WTC11 (cell line): ENCODE measurements at regions not wholly inside any gene's neighbourhood (a gene's known extent, or its start where the extent isn't known, plus 50 kb on each side); places are given as distances from the start of the nearest gene placed in this dataset.
A peak's percentile ranks its signal among the peaks of the same experiment; 100 is the strongest.

ENCODE experiments used
- ATAC-seq: fragments of 200-7000 bp; cut with Tn5 transposase; 2 replicates; pipeline ENCODE4 v1.10.0; 2021; ENCODE audit warnings: mild to moderate bottlenecking, moderate library complexity
- CTCF ChIA-PET: fragments of 300-600 bp; sonication (Branson Sonifier 250); formaldehyde crosslinking; loops from one replicate; lab custom pipeline; 2021; ENCODE audit warnings: antibody characterized with exemption; lab: Charles Lee
- POLR2A ChIA-PET: fragments of 350-600 bp; sonication (Branson Sonifier 250); formaldehyde crosslinking; loops from one replicate; lab custom pipeline; 2021; ENCODE audit warnings: antibody characterized with exemption; lab: Charles Lee
- DNase-seq: peaks from one replicate; pipeline ENCODE4 v3.0.0; 2021; ENCODE audit warnings: low spot score
- H3K27ac Mint-ChIP-seq: 2 replicates; pipeline ENCODE4 v1.8.0; 2021; ENCODE audit warnings: mixed read lengths
- H3K27me3 Mint-ChIP-seq: 2 replicates; pipeline ENCODE4 v1.8.0; 2021; ENCODE audit warnings: low read depth, mild to moderate bottlenecking, moderate library complexity, mixed read lengths
- H3K36me3 Mint-ChIP-seq: 2 replicates; pipeline ENCODE4 v1.8.0; 2021; ENCODE audit warnings: mixed read lengths
- H3K4me1 Mint-ChIP-seq: 2 replicates; pipeline ENCODE4 v1.8.0; 2022; ENCODE audit warnings: mixed read lengths
- H3K4me3 Mint-ChIP-seq: 2 replicates; pipeline ENCODE4 v1.8.0; 2021; ENCODE audit warnings: mild to moderate bottlenecking, moderate library complexity, mixed read lengths
- H3K9me3 Mint-ChIP-seq: 2 replicates; pipeline ENCODE4 v1.8.0; 2021; ENCODE audit warnings: mixed read lengths
- ARID4B ChIP-seq: sonication (generic); formaldehyde crosslinking; IDR thresholded peaks from 2 replicates; pipeline ENCODE4 v1.8.0; 2023; ENCODE audit warnings: missing genetic modification reagents, mild to moderate bottlenecking, borderline replicate concordance
- ATF1 ChIP-seq: sonication (generic); formaldehyde crosslinking; IDR thresholded peaks from 2 replicates; pipeline ENCODE4 v1.8.1; 2023; ENCODE audit warnings: mild to moderate bottlenecking, moderate library complexity, missing genetic modification reagents
- CREB1 ChIP-seq: sonication (generic); formaldehyde crosslinking; IDR thresholded peaks from 2 replicates; pipeline ENCODE4 v1.8.0; 2023; ENCODE audit warnings: mild to moderate bottlenecking, missing genetic modification reagents
- ELF4 ChIP-seq: sonication (generic); formaldehyde crosslinking; IDR thresholded peaks from 2 replicates; pipeline ENCODE4 v1.8.1; 2022; ENCODE audit warnings: low read depth, mild to moderate bottlenecking, moderate library complexity, missing genetic modification reagents
- ETV6 ChIP-seq: sonication (generic); formaldehyde crosslinking; IDR thresholded peaks from 2 replicates; pipeline ENCODE4 v1.8.1; 2022; ENCODE audit warnings: mild to moderate bottlenecking, missing genetic modification reagents
- FOXJ3 ChIP-seq: sonication (generic); formaldehyde crosslinking; IDR thresholded peaks from 2 replicates; pipeline ENCODE4 v1.9.0; 2021; ENCODE audit warnings: missing genetic modification reagents, mild to moderate bottlenecking, borderline replicate concordance
- GABPB1 ChIP-seq: sonication (generic); formaldehyde crosslinking; IDR thresholded peaks from 2 replicates; pipeline ENCODE4 v1.8.1; 2023; ENCODE audit warnings: mild to moderate bottlenecking, missing genetic modification reagents
- GRHL2 ChIP-seq: fragments of 250-450 bp; sonication (Bioruptor Pico); IDR thresholded peaks from 2 replicates; pipeline ENCODE4 v1.8.0; 2022; ENCODE audit warnings: mild to moderate bottlenecking, moderate library complexity; ENCODE audit not compliant: insufficient replicate concordance, severe bottlenecking
- GTF2I ChIP-seq: fragments of 250-450 bp; sonication (Bioruptor Pico); conservative IDR thresholded peaks from 2 replicates; pipeline ENCODE4 v1.4.0; 2021; ENCODE audit warnings: mild to moderate bottlenecking
- HMGXB4 ChIP-seq: sonication (generic); formaldehyde crosslinking; IDR thresholded peaks from 2 replicates; pipeline ENCODE4 v1.8.1; 2023; ENCODE audit warnings: mild to moderate bottlenecking, moderate library complexity, missing genetic modification reagents
- IRF2 ChIP-seq: sonication (generic); formaldehyde crosslinking; IDR thresholded peaks from 2 replicates; pipeline ENCODE4 v1.8.0; 2022; ENCODE audit warnings: low read depth, missing genetic modification reagents, borderline replicate concordance
- JAZF1 ChIP-seq: fragments of 250-450 bp; sonication (Bioruptor Pico); IDR thresholded peaks from 2 replicates; pipeline ENCODE4 v1.9.0; 2021; ENCODE audit warnings: moderate library complexity, mild to moderate bottlenecking, inconsistent platforms
- MLX ChIP-seq: sonication (generic); formaldehyde crosslinking; IDR thresholded peaks from 2 replicates; pipeline ENCODE4 v1.8.1; 2023; ENCODE audit warnings: mild to moderate bottlenecking, missing genetic modification reagents, moderate library complexity
- MYBL2 ChIP-seq: sonication (generic); formaldehyde crosslinking; IDR thresholded peaks from 2 replicates; pipeline ENCODE4 v1.8.1; 2023; ENCODE audit warnings: mild to moderate bottlenecking, moderate library complexity, missing genetic modification reagents
- PRDM15 ChIP-seq: sonication (generic); formaldehyde crosslinking; IDR thresholded peaks from 2 replicates; pipeline ENCODE4 v1.8.0; 2022; ENCODE audit warnings: missing genetic modification reagents
- STAT6 ChIP-seq: sonication (generic); formaldehyde crosslinking; conservative IDR thresholded peaks from 2 replicates; pipeline ENCODE4 v1.8.1; 2023; ENCODE audit warnings: mild to moderate bottlenecking, low read depth, missing genetic modification reagents, moderate library complexity
- TCF7 ChIP-seq: sonication (generic); formaldehyde crosslinking; IDR thresholded peaks from 2 replicates; pipeline ENCODE4 v1.8.0; 2022; ENCODE audit warnings: mild to moderate bottlenecking, low read depth, missing genetic modification reagents, moderate library complexity
- TEAD4 ChIP-seq: sonication (generic); formaldehyde crosslinking; IDR thresholded peaks from 2 replicates; pipeline ENCODE4 v1.8.0; 2022; ENCODE audit warnings: mild to moderate bottlenecking, missing genetic modification reagents
- ZMAT4 ChIP-seq: fragments of 250-450 bp; sonication (Bioruptor Pico); IDR thresholded peaks from 2 replicates; pipeline ENCODE4 v1.9.0; 2021; ENCODE audit warnings: mild to moderate bottlenecking
- ZNF121 ChIP-seq: sonication (generic); formaldehyde crosslinking; IDR thresholded peaks from 2 replicates; pipeline ENCODE4 v1.8.0; 2023; ENCODE audit warnings: missing genetic modification reagents
- ZNF219 ChIP-seq: sonication (generic); formaldehyde crosslinking; IDR thresholded peaks from 2 replicates; pipeline ENCODE4 v1.8.0; 2023; ENCODE audit warnings: missing genetic modification reagents, mild to moderate bottlenecking, borderline replicate concordance
- ZNF396 ChIP-seq: fragments of 250-450 bp; sonication (Bioruptor Pico); IDR thresholded peaks from 2 replicates; pipeline ENCODE4 v1.8.0; 2021; ENCODE audit warnings: mild to moderate bottlenecking, moderate library complexity, borderline replicate concordance

GRCh38 chr4:117831060-117831683 is 203.1 kb upstream of the NDST3 start:
- ChIA-PET CTCF (interaction anchor here (1.3 to 1.5 kb wide), 2 partner anchors 10 to 36 kb away, joined by 3 to 4 read pairs; no protein-coding TSS in a partner anchor), POLR2A (no interaction called here)
- Mint-ChIP-seq H3K27ac (no peak overlapping the region), H3K27me3 (no peaks in the 10 kb centered on the region; the same call in 1 of the 2 replicates), H3K4me1 (peaks cover 8% of the 10 kb centered on the region), H3K4me3 (no peak overlapping the region), H3K36me3 (no peaks in the 10 kb centered on the region), H3K9me3 (no peaks in the 10 kb centered on the region)
- ATAC-seq (peak; percentile 87), DNase-seq (peak; percentile 14)
- TF ChIP-seq ZNF396 (CRISPR knock-in tag) (no peak), MLX (no peak), ARID4B (no peak), HMGXB4 (no peak), GABPB1 (CRISPR knock-in tag) (no peak), ZNF219 (CRISPR knock-in tag) (no peak), ZMAT4 (no peak)

GRCh38 chr4:117835566-117835965 is 198.7 kb upstream of the NDST3 start:
- CTCF ChIA-PET: no interaction called here
- no peak overlapping the region for H3K27ac Mint-ChIP-seq
- POLR2A ChIA-PET: no interaction called here
- no peaks in the 10 kb centered on the region for H3K9me3 Mint-ChIP-seq
- no peak for DNase-seq
- H3K4me3 Mint-ChIP-seq: no peak overlapping the region
- H3K27me3 Mint-ChIP-seq: no peaks in the 10 kb centered on the region; the same call in 1 of the 2 replicates
- no peak for ATAC-seq
- H3K4me1 Mint-ChIP-seq: no peaks in the 10 kb centered on the region
- no peaks in the 10 kb centered on the region for H3K36me3 Mint-ChIP-seq
- no peak for TF ChIP-seq GRHL2 (CRISPR knock-in tag)
- TF ChIP-seq JAZF1: no peak
- TF ChIP-seq IRF2 (CRISPR knock-in tag): no peak
- no peak for TF ChIP-seq ATF1 (CRISPR knock-in tag)
- TF ChIP-seq PRDM15 (CRISPR knock-in tag): no peak
- no peak for TF ChIP-seq ZNF396 (CRISPR knock-in tag)
- TF ChIP-seq STAT6 (CRISPR knock-in tag): no peak
- no peak for TF ChIP-seq ETV6 (CRISPR knock-in tag)
- TF ChIP-seq TEAD4: no peak
- no peak for TF ChIP-seq ELF4
- TF ChIP-seq MYBL2 (CRISPR knock-in tag): no peak
- TF ChIP-seq GTF2I (CRISPR knock-in tag): no peak
- no peak for TF ChIP-seq CREB1 (CRISPR knock-in tag)
- TF ChIP-seq FOXJ3 (CRISPR knock-in tag): no peak
- TF ChIP-seq TCF7 (CRISPR knock-in tag): no peak
- no peak for TF ChIP-seq ZNF121 (CRISPR knock-in tag)
